ENCODE measurements at regions not wholly inside any gene's neighbourhood (a gene's known extent, or its start where the extent isn't known, plus 50 kb on each side); places are given as distances from the start of the nearest gene placed in this dataset.

GRCh38 chr20:61184194-61184593 lies 67.9 kb upstream of the CDH4 start:
- no peak for TF ChIP-seq CTCF (IDR thresholded peaks at IDR 0.05)
- no peak for TF ChIP-seq POLR2A (IDR thresholded peaks at IDR 0.05)
- intact Hi-C loops (cut with DNase I; ENCODE audit: low total_unique reads) = no loop called here
- H3K4me3 ChIP-seq = no peak overlapping the region
- DNase-seq = no peak
- H3K9me3 ChIP-seq = no peaks in the 10 kb centered on the region
- H3K4me1 ChIP-seq = no peaks in the 10 kb centered on the region
- no peaks in the 10 kb centered on the region for H3K36me3 ChIP-seq
- peaks cover 0 to 2% of the 10 kb centered on the region in 2 donors for H3K27me3 ChIP-seq
- no peak overlapping the region for H3K27ac ChIP-seq

GRCh38 chr20:61185181-61185580 lies 66.9 kb upstream of the CDH4 start:
- Histone ChIP-seq H3K9me3 (no peaks in the 10 kb centered on the region), H3K27ac (no peak overlapping the region), H3K27me3 (peaks cover 0 to 4% of the 10 kb centered on the region in 2 donors), H3K4me1 (no peaks in the 10 kb centered on the region), H3K4me3 (no peak overlapping the region), H3K36me3 (no peaks in the 10 kb centered on the region)
- intact Hi-C loops (cut with DNase I; ENCODE audit: low total_unique reads) = no loop called here
- TF ChIP-seq CTCF (IDR thresholded peaks at IDR 0.05) (no peak), POLR2A (IDR thresholded peaks at IDR 0.05) (no peak)
- no peak for DNase-seq

GRCh38 chr20:61185841-61186601 lies 66.0 kb upstream of the CDH4 start:
- intact Hi-C loops (cut with DNase I; ENCODE audit: low total_unique reads) = no loop called here
- H3K9me3 ChIP-seq = no peaks in the 10 kb centered on the region
- H3K36me3 ChIP-seq = no peaks in the 10 kb centered on the region
- H3K4me3 ChIP-seq = no peak overlapping the region
- DNase-seq = no peak
- H3K4me1 ChIP-seq = no peaks in the 10 kb centered on the region
- peaks cover 0 to 4% of the 10 kb centered on the region in 2 donors for H3K27me3 ChIP-seq
- TF ChIP-seq POLR2A (IDR thresholded peaks at IDR 0.05) = no peak
- no peak overlapping the region for H3K27ac ChIP-seq

- Histone ChIP-seq H3K4me3 (no peak overlapping the region), H3K4me1 (no peaks in the 10 kb centered on the region), H3K27me3 (peaks cover 0 to 4% of the 10 kb centered on the region in 2 donors), H3K36me3 (no peaks in the 10 kb centered on the region), H3K27ac (no peak overlapping the region), H3K9me3 (no peaks in the 10 kb centered on the region)
- TF ChIP-seq POLR2A (IDR thresholded peaks at IDR 0.05) (no peak), CTCF (IDR thresholded peaks at IDR 0.05) (no peak)
- intact Hi-C loops (cut with DNase I; ENCODE audit: low total_unique reads) = no loop called here
- no peak for DNase-seq
Observed at GRCh38 chr20:61186771-61187472, 65.1 kb upstream of the CDH4 start.

- H3K4me1 ChIP-seq = no peaks in the 10 kb centered on the region
- no peak for TF ChIP-seq POLR2A (IDR thresholded peaks at IDR 0.05)
- no peak for TF ChIP-seq CTCF (IDR thresholded peaks at IDR 0.05)
- H3K9me3 ChIP-seq = no peaks in the 10 kb centered on the region
- H3K27ac ChIP-seq = no peak overlapping the region
- H3K36me3 ChIP-seq = no peaks in the 10 kb centered on the region
- DNase-seq = no peak
- intact Hi-C loops (cut with DNase I; ENCODE audit: low total_unique reads) = no loop called here
- H3K4me3 ChIP-seq = no peak overlapping the region
- H3K27me3 ChIP-seq = peaks cover 0 to 15% of the 10 kb centered on the region in 2 donors
Observed at GRCh38 chr20:61189534-61189933, 62.5 kb upstream of the CDH4 start.

All from uterus (tissue), 3 donors.